NB4 (cell line): ENCODE measurements at regions not wholly inside any gene's neighbourhood (a gene's known extent, or its start where the extent isn't known, plus 50 kb on each side); places are given as distances from the start of the nearest gene placed in this dataset.

Experiments
- CTCF ChIP-seq: IDR thresholded peaks from one replicate; pipeline ENCODE4 v1.5.1; 2012; ENCODE audit warnings: low read depth, low read length
- MYC ChIP-seq: IDR thresholded peaks from 2 replicates; pipeline ENCODE4 v1.6.1; 2011; ENCODE audit warnings: low read depth, low read length
- POLR2A ChIP-seq: IDR thresholded peaks from 2 replicates; pipeline ENCODE4 v1.6.1; 2011; ENCODE audit warnings: mild to moderate bottlenecking; ENCODE audit not compliant: insufficient read length; ENCODE audit errors: extremely low read depth

- no peak for TF ChIP-seq MYC
- TF ChIP-seq CTCF: no peak
- TF ChIP-seq POLR2A: no peak
Observed at GRCh38 chr7:3134745-3135144, 91.1 kb upstream of the CARD11 start.
